ENCODE measurements at regions not wholly inside any gene's neighbourhood (a gene's known extent, or its start where the extent isn't known, plus 50 kb on each side); places are given as distances from the start of the nearest gene placed in this dataset.
A peak's percentile ranks its signal among the peaks of the same experiment; 100 is the strongest.
"Not testable (repeated sequence)": the region's sequence is repeated elsewhere in the genome, so short reads cannot be mapped to it uniquely, and the experiment has no call there.

GRCh38 chr6:10177704-10178103 is 237.2 kb downstream of the TFAP2A start:
- no peak for DNase-seq (ENCODE audit: low spot score)

GRCh38 chr6:10175362-10175761 is 239.5 kb downstream of the TFAP2A start:
- no peak for DNase-seq (ENCODE audit: low spot score)

GRCh38 chr6:10174761-10175160 is 240.1 kb downstream of the TFAP2A start:
- no peak for DNase-seq (ENCODE audit: low spot score)

- no peak for DNase-seq (ENCODE audit: low spot score)
Measured at GRCh38 chr6:10174056-10174455, 240.8 kb downstream of the TFAP2A start.

- not testable (repeated sequence) for DNase-seq (ENCODE audit: low spot score)
Measured at GRCh38 chr6:10171706-10172105, 243.2 kb downstream of the TFAP2A start.

- no peak for DNase-seq (ENCODE audit: low spot score)
Measured at GRCh38 chr6:10170816-10171215, 244.1 kb downstream of the TFAP2A start.

- no peak for DNase-seq (ENCODE audit: low spot score)
Measured at GRCh38 chr6:10166031-10166430, 248.8 kb downstream of the TFAP2A start.

- DNase-seq (ENCODE audit: low spot score): no peak
Measured at GRCh38 chr6:10163203-10163962, 251.5 kb downstream of the TFAP2A start.

- no peak for DNase-seq (ENCODE audit: low spot score)
Measured at GRCh38 chr6:10156875-10157274, 258.0 kb downstream of the TFAP2A start.

GRCh38 chr6:10154251-10154650 is 260.6 kb downstream of the TFAP2A start:
- no peak for DNase-seq (ENCODE audit: low spot score)

GRCh38 chr6:10151144-10151915 is 263.5 kb downstream of the TFAP2A start:
- DNase-seq (ENCODE audit: low spot score): no peak

GRCh38 chr6:10149603-10150002 is 265.3 kb downstream of the TFAP2A start:
- no peak for DNase-seq (ENCODE audit: low spot score)

GRCh38 chr6:10146715-10147451 is 268.0 kb downstream of the TFAP2A start:
- DNase-seq (ENCODE audit: low spot score): peak; percentile 71

- DNase-seq (ENCODE audit: low spot score): no peak
Measured at GRCh38 chr6:10144772-10145171, 270.1 kb downstream of the TFAP2A start.

- no peak for DNase-seq (ENCODE audit: low spot score)
Measured at GRCh38 chr6:10141746-10142443, 273.0 kb downstream of the TFAP2A start.

GRCh38 chr6:10140824-10141223 is 274.1 kb downstream of the TFAP2A start:
- no peak for DNase-seq (ENCODE audit: low spot score)

- DNase-seq (ENCODE audit: low spot score): no peak
Measured at GRCh38 chr6:10140136-10140535, 274.7 kb downstream of the TFAP2A start.

- no peak for DNase-seq (ENCODE audit: low spot score)
Measured at GRCh38 chr6:10138917-10139316, 276.0 kb downstream of the TFAP2A start.

GRCh38 chr6:10136636-10137035 is 278.2 kb downstream of the TFAP2A start:
- DNase-seq (ENCODE audit: low spot score): no peak

GRCh38 chr6:10134185-10134584 is 280.7 kb downstream of the TFAP2A start:
- not testable (repeated sequence) for DNase-seq (ENCODE audit: low spot score)

GRCh38 chr6:10128721-10129120 is 286.2 kb downstream of the TFAP2A start:
- DNase-seq (ENCODE audit: low spot score): no peak

GRCh38 chr6:10122164-10122563 is 292.7 kb downstream of the TFAP2A start:
- no peak for DNase-seq (ENCODE audit: low spot score)

All from iPS-NIHi11 (cell line).